ENCODE measurements at regions not wholly inside any gene's neighbourhood (a gene's known extent, or its start where the extent isn't known, plus 50 kb on each side); places are given as distances from the start of the nearest gene placed in this dataset.
"Not testable (repeated sequence)": the region's sequence is repeated elsewhere in the genome, so short reads cannot be mapped to it uniquely, and the experiment has no call there.

DNA sequence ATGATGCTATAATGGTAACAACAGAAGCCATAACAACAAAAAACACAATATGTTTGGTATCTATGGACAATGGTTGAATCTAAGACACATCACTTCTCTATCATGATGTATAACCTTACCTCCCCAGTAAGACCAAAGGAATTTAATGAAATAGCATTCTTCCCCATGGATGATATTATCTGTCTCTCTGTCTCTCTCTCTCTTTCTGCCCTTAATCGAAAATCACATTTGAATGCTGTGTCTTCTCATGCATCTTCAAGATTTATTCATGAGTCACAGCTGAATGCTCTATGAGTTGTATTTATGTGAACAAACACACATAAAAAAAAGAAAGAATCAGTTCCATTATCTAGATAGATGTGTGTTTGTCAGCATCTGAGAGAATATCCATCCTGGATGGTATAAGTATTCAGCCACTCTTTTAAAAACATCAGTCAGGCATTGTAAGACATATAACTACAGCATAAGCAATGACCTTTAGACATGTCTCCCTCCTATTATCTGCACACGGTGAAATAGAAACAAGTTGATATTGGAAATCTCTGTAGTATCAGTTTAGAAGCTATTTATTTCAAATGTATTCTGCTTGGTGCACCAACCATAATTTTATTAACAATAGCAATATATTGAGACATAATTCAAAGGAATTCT lies 433.3 kb downstream of the TOX3 start:
- H3K4me3 ChIP-seq (ENCODE audit: low read length), result no peak overlapping the region
- CTCF ChIA-PET, result no interaction called here
- H3K27me3 ChIP-seq (ENCODE audit: control insufficient read depth in 1 of 2, insufficient read depth in 2 of 2, low read length in 2 of 2), result no peaks in the 10 kb centered on the region
- POLR2A ChIA-PET, result no interaction called here
- H3K9me3 ChIP-seq (ENCODE audit: control insufficient read depth in 1 of 2, insufficient read depth in 1 of 2, low read length in 2 of 2), result peaks cover 5% of the 10 kb centered on the region in 2 experiments
- H3K36me3 Mint-ChIP-seq (ENCODE audit: low read depth), result no peaks in the 10 kb centered on the region
- TF ChIP-seq, protein P1, sequence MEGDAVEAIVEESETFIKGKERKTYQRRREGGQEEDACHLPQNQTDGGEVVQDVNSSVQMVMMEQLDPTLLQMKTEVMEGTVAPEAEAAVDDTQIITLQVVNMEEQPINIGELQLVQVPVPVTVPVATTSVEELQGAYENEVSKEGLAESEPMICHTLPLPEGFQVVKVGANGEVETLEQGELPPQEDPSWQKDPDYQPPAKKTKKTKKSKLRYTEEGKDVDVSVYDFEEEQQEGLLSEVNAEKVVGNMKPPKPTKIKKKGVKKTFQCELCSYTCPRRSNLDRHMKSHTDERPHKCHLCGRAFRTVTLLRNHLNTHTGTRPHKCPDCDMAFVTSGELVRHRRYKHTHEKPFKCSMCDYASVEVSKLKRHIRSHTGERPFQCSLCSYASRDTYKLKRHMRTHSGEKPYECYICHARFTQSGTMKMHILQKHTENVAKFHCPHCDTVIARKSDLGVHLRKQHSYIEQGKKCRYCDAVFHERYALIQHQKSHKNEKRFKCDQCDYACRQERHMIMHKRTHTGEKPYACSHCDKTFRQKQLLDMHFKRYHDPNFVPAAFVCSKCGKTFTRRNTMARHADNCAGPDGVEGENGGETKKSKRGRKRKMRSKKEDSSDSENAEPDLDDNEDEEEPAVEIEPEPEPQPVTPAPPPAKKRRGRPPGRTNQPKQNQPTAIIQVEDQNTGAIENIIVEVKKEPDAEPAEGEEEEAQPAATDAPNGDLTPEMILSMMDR (IDR thresholded peaks at IDR 0.05), result no peak
- no peaks in the 10 kb centered on the region for H3K4me1 Mint-ChIP-seq (ENCODE audit: low read depth)
- ATAC-seq (ENCODE audit: poor library complexity) (no peak), DNase-seq (no peak)
- H3K4me1 ChIP-seq (ENCODE audit: insufficient read depth, low read length), result no peaks in the 10 kb centered on the region
- intact Hi-C loops (cut with DNase I, micrococcal nuclease), result no loop called here
- H3K9me3 Mint-ChIP-seq, result peaks cover 6% of the 10 kb centered on the region
- no peak overlapping the region for H3K27ac ChIP-seq (ENCODE audit: low read depth in 1 of 2, low read length in 2 of 2)
- no peak overlapping the region for H3K4me3 Mint-ChIP-seq
- no peak overlapping the region for H3K27ac Mint-ChIP-seq
- no peaks in the 10 kb centered on the region for H3K36me3 ChIP-seq (ENCODE audit: insufficient read depth, low read length)
- no peaks in the 10 kb centered on the region for H3K27me3 Mint-ChIP-seq

DNA sequence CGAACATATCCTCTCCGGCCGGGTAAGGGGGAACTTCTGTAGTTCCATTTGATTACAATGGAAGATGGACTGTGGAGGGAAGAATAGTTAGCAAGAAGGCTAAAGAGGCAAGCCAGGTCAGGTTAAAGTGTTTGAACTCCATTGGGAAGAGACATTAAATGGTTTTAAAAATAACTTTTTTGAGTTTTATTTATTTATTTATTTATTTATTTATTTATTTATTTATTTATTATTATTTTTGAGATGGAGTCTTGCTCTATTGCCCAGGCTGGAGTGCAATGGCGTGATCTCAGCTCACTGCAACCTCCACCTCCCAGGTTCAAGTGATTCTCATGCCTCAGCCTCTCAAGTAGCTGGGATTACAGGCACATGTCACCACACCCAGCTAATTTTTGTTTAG lies 441.9 kb downstream of the TOX3 start:
- H3K4me3 Mint-ChIP-seq; H3K27me3 ChIP-seq (ENCODE audit: control insufficient read depth in 1 of 2, insufficient read depth in 2 of 2, low read length in 2 of 2); H3K4me3 ChIP-seq (ENCODE audit: low read length); H3K27ac Mint-ChIP-seq; CTCF ChIA-PET; intact Hi-C loops (cut with DNase I, micrococcal nuclease); H3K36me3 Mint-ChIP-seq (ENCODE audit: low read depth); H3K9me3 Mint-ChIP-seq; H3K27ac ChIP-seq (ENCODE audit: low read depth in 1 of 2, low read length in 2 of 2); H3K4me1 ChIP-seq (ENCODE audit: insufficient read depth, low read length); DNase-seq; H3K9me3 ChIP-seq (ENCODE audit: control insufficient read depth in 1 of 2, insufficient read depth in 1 of 2, low read length in 2 of 2); H3K27me3 Mint-ChIP-seq; POLR2A ChIA-PET; ATAC-seq (ENCODE audit: poor library complexity); H3K36me3 ChIP-seq (ENCODE audit: insufficient read depth, low read length); H3K4me1 Mint-ChIP-seq (ENCODE audit: low read depth): not testable (repeated sequence)

DNA sequence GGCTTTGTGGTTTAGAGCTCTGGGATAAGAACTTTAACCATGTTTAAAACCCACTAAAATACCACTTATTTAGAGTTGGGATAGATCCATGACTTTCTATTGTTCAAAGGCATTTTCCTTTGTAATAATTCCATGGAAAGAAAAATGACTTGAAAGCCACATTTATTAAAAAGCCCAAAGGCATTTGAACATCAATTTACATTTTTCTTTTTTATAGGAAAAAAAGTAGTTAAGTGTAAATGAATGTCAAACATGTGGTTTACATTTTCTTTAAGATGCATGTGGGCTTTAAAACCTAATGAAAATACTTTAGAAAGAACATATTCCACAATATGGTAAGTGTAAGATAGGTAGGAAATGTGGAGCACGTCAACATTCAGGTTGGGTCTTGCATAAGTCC lies 443.2 kb downstream of the TOX3 start:
- Histone ChIP-seq H3K27me3 (ENCODE audit: control insufficient read depth in 1 of 2, insufficient read depth in 2 of 2, low read length in 2 of 2) (no peaks in the 10 kb centered on the region), H3K4me3 (ENCODE audit: low read length) (no peak overlapping the region), H3K27ac (ENCODE audit: low read depth in 1 of 2, low read length in 2 of 2) (no peak overlapping the region), H3K9me3 (ENCODE audit: control insufficient read depth in 1 of 2, insufficient read depth in 1 of 2, low read length in 2 of 2) (peaks cover 0 to 3% of the 10 kb centered on the region in 2 experiments), H3K4me1 (ENCODE audit: insufficient read depth, low read length) (no peaks in the 10 kb centered on the region), H3K36me3 (ENCODE audit: insufficient read depth, low read length) (no peaks in the 10 kb centered on the region)
- Mint-ChIP-seq H3K9me3 (peaks cover 4% of the 10 kb centered on the region), H3K4me3 (no peak overlapping the region), H3K36me3 (ENCODE audit: low read depth) (no peaks in the 10 kb centered on the region), H3K4me1 (ENCODE audit: low read depth) (no peaks in the 10 kb centered on the region), H3K27me3 (no peaks in the 10 kb centered on the region), H3K27ac (no peak overlapping the region)
- no peak for DNase-seq
- ChIA-PET POLR2A (no interaction called here), CTCF (no interaction called here)
- ATAC-seq (ENCODE audit: poor library complexity), result no peak
- TF ChIP-seq, protein P1 (IDR thresholded peaks at IDR 0.05), result no peak
- intact Hi-C loops (cut with DNase I, micrococcal nuclease), result no loop called here

DNA sequence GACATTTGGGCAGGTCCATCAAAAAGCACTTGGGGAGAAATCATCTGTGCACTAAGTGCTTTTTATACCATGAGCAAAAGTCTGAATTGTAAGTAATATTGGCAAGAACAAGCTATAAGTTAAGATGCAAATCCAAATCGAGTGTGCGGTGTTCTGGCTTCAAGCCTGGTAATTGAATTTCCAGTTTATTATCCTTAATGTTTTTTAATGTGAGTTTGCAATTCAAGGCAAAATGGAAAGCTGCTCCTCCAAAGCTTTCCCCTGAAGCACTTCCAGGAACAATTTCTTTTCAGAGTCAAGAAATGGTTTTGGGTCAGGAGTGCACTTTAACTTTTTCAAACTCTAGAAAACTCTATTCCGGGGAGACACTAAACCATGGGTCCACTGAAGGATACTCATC lies 445.7 kb downstream of the TOX3 start:
- Mint-ChIP-seq H3K27ac (no peak overlapping the region), H3K27me3 (no peaks in the 10 kb centered on the region), H3K36me3 (ENCODE audit: low read depth) (no peaks in the 10 kb centered on the region), H3K4me1 (ENCODE audit: low read depth) (no peaks in the 10 kb centered on the region), H3K4me3 (no peak overlapping the region), H3K9me3 (peaks cover 4% of the 10 kb centered on the region)
- H3K27me3 ChIP-seq (ENCODE audit: control insufficient read depth in 1 of 2, insufficient read depth in 2 of 2, low read length in 2 of 2), result no peaks in the 10 kb centered on the region
- TF ChIP-seq, protein P1 (IDR thresholded peaks at IDR 0.05), result no peak
- POLR2A ChIA-PET, result no interaction called here
- no peaks in the 10 kb centered on the region for H3K4me1 ChIP-seq (ENCODE audit: insufficient read depth, low read length)
- peaks cover 0 to 3% of the 10 kb centered on the region in 2 experiments for H3K9me3 ChIP-seq (ENCODE audit: control insufficient read depth in 1 of 2, insufficient read depth in 1 of 2, low read length in 2 of 2)
- no peaks in the 10 kb centered on the region for H3K36me3 ChIP-seq (ENCODE audit: insufficient read depth, low read length)
- DNase-seq (no peak), ATAC-seq (ENCODE audit: poor library complexity) (no peak)
- intact Hi-C loops (cut with DNase I, micrococcal nuclease), result no loop called here
- H3K4me3 ChIP-seq (ENCODE audit: low read length), result no peak overlapping the region
- CTCF ChIA-PET, result interaction anchor here (0.8 kb wide), 1 partner anchor 131 kb away, joined by 3 read pairs; no protein-coding TSS in a partner anchor
- H3K27ac ChIP-seq (ENCODE audit: low read depth in 1 of 2, low read length in 2 of 2), result no peak overlapping the region
